SW480 (cell line): ENCODE measurements at regions not wholly inside any gene's neighbourhood (a gene's known extent, or its start where the extent isn't known, plus 50 kb on each side); places are given as distances from the start of the nearest gene placed in this dataset.

Source experiments
- DNase-seq: peaks from one replicate; pipeline ENCODE4 v3.0.0-alpha.2; 2016; ENCODE audit warnings: low spot score

GRCh38 chr16:51779240-51779639 is 628.2 kb upstream of the SALL1 start:
- no peak for DNase-seq

GRCh38 chr16:51773071-51773890 is 622.2 kb upstream of the SALL1 start:
- no peak for DNase-seq

GRCh38 chr16:51766739-51767138 is 615.7 kb upstream of the SALL1 start:
- DNase-seq: peak; percentile 46

GRCh38 chr16:51763072-51763661 is 612.1 kb upstream of the SALL1 start:
- peak; percentile 54 for DNase-seq

- DNase-seq: peak; percentile 64
Measured at GRCh38 chr16:51762081-51762996, 611.3 kb upstream of the SALL1 start.

- DNase-seq: no peak
Measured at GRCh38 chr16:51761001-51761400, 609.9 kb upstream of the SALL1 start.

GRCh38 chr16:51759999-51760398 is 608.9 kb upstream of the SALL1 start:
- DNase-seq: no peak

- no peak for DNase-seq
Measured at GRCh38 chr16:51759329-51759728, 608.3 kb upstream of the SALL1 start.

- DNase-seq: no peak
Measured at GRCh38 chr16:51757921-51758479, 606.9 kb upstream of the SALL1 start.

- no peak for DNase-seq
Measured at GRCh38 chr16:51757505-51757904, 606.4 kb upstream of the SALL1 start.

- no peak for DNase-seq
Measured at GRCh38 chr16:51757124-51757470, 606.0 kb upstream of the SALL1 start.

- no peak for DNase-seq
Measured at GRCh38 chr16:51756447-51757123, 605.5 kb upstream of the SALL1 start.

GRCh38 chr16:51755577-51756355 is 604.7 kb upstream of the SALL1 start:
- DNase-seq: no peak

- no peak for DNase-seq
Measured at GRCh38 chr16:51755039-51755501, 604.0 kb upstream of the SALL1 start.

- no peak for DNase-seq
Measured at GRCh38 chr16:51753467-51754127, 602.5 kb upstream of the SALL1 start.

GRCh38 chr16:51752438-51752995 is 601.4 kb upstream of the SALL1 start:
- DNase-seq: no peak

- DNase-seq: no peak
Measured at GRCh38 chr16:51747329-51747728, 596.3 kb upstream of the SALL1 start.

- no peak for DNase-seq
Measured at GRCh38 chr16:51734220-51734619, 583.1 kb upstream of the SALL1 start.

GRCh38 chr16:51733181-51733580 is 582.1 kb upstream of the SALL1 start:
- DNase-seq: no peak

GRCh38 chr16:51731160-51731559 is 580.1 kb upstream of the SALL1 start:
- no peak for DNase-seq
